RWPE2 (cell line): ENCODE measurements at regions not wholly inside any gene's neighbourhood (a gene's known extent, or its start where the extent isn't known, plus 50 kb on each side); places are given as distances from the start of the nearest gene placed in this dataset.

Experiments
- ATAC-seq: fragments of 200-7000 bp; cut with Tn5 transposase; 3 replicates; pipeline ENCODE4 v1.9.1; 2021; ENCODE audit warnings: low read depth
- DNase-seq: peaks from one replicate; pipeline ENCODE4 v3.0.0-alpha.2; 2020; ENCODE audit warnings: low spot score
- H3K27ac ChIP-seq: fragments of 450-650 bp; 2 replicates; pipeline ENCODE4 v1.5.1; 2017; ENCODE audit warnings: mild to moderate bottlenecking; ENCODE audit not compliant: poor library complexity, severe bottlenecking
- H3K27me3 ChIP-seq: fragments of 250-450 bp; sonication (Bioruptor Pico); 2 replicates; pipeline ENCODE4 v1.5.1; 2021; ENCODE audit warnings: mild to moderate bottlenecking, moderate library complexity; ENCODE audit not compliant: insufficient read depth, poor library complexity, severe bottlenecking
- H3K36me3 ChIP-seq: fragments of 250-450 bp; sonication (Bioruptor Pico); 2 replicates; pipeline ENCODE4 v1.5.1; 2020; ENCODE audit warnings: low read depth, mild to moderate bottlenecking, moderate library complexity
- H3K4me1 ChIP-seq: fragments of 250-450 bp; sonication (Bioruptor Pico); 2 replicates; pipeline ENCODE4 v1.5.1; 2021; ENCODE audit warnings: mild to moderate bottlenecking, moderate library complexity; ENCODE audit not compliant: insufficient read depth, poor library complexity, severe bottlenecking
- H3K4me3 ChIP-seq: fragments of 250-450 bp; sonication (Bioruptor Pico); 2 replicates; pipeline ENCODE4 v1.5.1; 2021; ENCODE audit warnings: mild to moderate bottlenecking, moderate library complexity; ENCODE audit not compliant: severe bottlenecking
- H3K9me3 ChIP-seq: fragments of 250-450 bp; sonication (Bioruptor Pico); 2 replicates; pipeline ENCODE4 v1.5.1; 2021; ENCODE audit warnings: mild to moderate bottlenecking, moderate library complexity; ENCODE audit not compliant: severe bottlenecking
- TF ChIP-seq, protein P1 (sequence below): fragments of 450-650 bp; IDR thresholded peaks from one replicate; pipeline ENCODE4 v1.5.1; 2017; ENCODE audit warnings: mild to moderate bottlenecking, moderate library complexity; ENCODE audit not compliant: poor library complexity, severe bottlenecking

DNA sequence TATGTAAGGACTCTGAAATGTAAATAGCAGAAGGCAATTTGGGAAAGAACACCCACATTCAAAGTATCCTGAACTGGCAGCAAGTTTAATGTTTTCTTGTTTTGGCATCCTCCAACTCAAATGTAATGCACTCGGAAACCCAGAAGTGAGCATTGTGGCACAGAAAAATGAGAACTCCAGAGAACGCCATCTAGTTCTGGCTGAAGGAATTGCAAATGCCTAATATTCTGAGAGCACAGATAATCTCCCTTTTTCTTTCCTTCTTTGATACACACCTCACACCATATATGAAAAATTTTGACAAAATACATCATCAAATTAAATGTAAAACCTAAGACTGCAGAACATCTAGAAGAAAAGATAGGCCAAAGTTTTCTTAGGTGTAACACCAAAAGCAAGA lies 52.1 kb downstream of the PWWP3B start:
- TF ChIP-seq, protein P1, sequence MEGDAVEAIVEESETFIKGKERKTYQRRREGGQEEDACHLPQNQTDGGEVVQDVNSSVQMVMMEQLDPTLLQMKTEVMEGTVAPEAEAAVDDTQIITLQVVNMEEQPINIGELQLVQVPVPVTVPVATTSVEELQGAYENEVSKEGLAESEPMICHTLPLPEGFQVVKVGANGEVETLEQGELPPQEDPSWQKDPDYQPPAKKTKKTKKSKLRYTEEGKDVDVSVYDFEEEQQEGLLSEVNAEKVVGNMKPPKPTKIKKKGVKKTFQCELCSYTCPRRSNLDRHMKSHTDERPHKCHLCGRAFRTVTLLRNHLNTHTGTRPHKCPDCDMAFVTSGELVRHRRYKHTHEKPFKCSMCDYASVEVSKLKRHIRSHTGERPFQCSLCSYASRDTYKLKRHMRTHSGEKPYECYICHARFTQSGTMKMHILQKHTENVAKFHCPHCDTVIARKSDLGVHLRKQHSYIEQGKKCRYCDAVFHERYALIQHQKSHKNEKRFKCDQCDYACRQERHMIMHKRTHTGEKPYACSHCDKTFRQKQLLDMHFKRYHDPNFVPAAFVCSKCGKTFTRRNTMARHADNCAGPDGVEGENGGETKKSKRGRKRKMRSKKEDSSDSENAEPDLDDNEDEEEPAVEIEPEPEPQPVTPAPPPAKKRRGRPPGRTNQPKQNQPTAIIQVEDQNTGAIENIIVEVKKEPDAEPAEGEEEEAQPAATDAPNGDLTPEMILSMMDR: peak; percentile 38
- Histone ChIP-seq H3K36me3 (no peaks in the 10 kb centered on the region), H3K4me3 (no peak overlapping the region), H3K9me3 (no peaks in the 10 kb centered on the region), H3K27me3 (no peaks in the 10 kb centered on the region), H3K4me1 (no peaks in the 10 kb centered on the region), H3K27ac (no peak overlapping the region)
- ATAC-seq (no peak), DNase-seq (no peak)

DNA sequence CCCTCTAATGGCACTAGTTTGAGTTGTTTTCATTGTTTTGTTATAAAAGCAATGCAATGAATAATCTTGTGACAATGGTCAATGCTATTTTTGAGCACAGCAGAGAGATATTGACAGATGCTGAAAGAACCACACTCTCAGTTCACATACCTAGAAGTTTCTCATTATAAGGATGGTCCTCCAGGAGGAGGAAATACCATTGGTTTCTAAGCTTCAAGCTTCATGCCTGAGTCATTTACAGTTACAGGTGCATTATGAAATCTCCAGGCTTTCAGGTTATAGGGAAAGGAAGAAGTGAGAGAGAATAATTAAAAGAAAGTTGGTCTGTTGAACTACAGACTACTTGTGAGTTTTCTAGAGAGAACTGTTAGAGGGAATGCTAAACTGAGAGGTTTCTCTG lies 75.3 kb downstream of the PWWP3B start:
- no peaks in the 10 kb centered on the region for H3K9me3 ChIP-seq
- DNase-seq (no peak), ATAC-seq (peak; percentile 46; the same call in 2 of the 3 replicates)
- H3K36me3 ChIP-seq: no peaks in the 10 kb centered on the region
- TF ChIP-seq, protein P1: no peak
- H3K27ac ChIP-seq: no peak overlapping the region
- H3K27me3 ChIP-seq: no peaks in the 10 kb centered on the region
- no peak overlapping the region for H3K4me3 ChIP-seq
- H3K4me1 ChIP-seq: peaks cover 5% of the 10 kb centered on the region

DNA sequence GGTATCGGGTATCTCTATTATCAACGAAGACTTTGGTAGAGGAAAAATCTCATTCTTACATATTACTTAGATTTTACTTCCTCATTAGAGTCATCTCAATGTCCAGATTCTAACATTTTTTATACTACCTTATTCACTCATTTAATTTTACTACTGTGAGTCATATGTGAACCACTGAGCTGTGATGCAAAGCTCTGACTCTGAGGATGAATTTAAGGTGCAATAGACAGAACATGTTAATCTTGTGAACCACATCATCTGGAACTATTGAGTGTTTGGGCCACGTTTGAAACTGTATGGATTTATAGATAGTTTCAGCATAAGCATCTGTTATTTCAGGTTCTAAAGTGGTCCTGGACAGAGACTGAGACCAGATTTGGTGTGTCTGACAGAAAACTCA lies 78.4 kb downstream of the PWWP3B start:
- H3K27me3 ChIP-seq: no peaks in the 10 kb centered on the region
- peaks cover 5% of the 10 kb centered on the region for H3K4me1 ChIP-seq
- H3K27ac ChIP-seq: no peak overlapping the region
- H3K9me3 ChIP-seq: no peaks in the 10 kb centered on the region
- TF ChIP-seq, protein P1: no peak
- DNase-seq: no peak
- ATAC-seq: peak; percentile 31; the same call in 2 of the 3 replicates
- no peaks in the 10 kb centered on the region for H3K36me3 ChIP-seq
- H3K4me3 ChIP-seq: no peak overlapping the region

DNA sequence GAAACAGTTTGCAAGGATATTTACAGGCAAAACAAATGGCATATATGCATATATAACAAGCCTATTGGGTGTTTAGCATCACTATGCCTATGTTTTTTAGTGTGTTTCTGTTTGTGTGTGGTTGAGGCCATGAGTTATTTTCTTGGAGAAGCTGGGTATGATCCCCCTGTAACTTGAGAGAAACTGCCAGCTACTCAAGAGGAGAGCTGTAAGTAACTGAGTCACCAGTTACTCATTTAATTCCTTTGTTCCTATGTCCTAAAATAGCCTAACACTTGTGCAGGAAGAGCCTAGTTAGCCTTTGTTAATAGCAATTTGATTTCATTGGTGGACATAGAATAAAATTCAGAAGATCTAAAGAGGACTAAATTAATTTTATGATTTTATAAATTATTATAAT lies 79.1 kb downstream of the PWWP3B start:
- ATAC-seq (peak; percentile 67), DNase-seq (no peak)
- no peak overlapping the region for H3K4me3 ChIP-seq

DNA sequence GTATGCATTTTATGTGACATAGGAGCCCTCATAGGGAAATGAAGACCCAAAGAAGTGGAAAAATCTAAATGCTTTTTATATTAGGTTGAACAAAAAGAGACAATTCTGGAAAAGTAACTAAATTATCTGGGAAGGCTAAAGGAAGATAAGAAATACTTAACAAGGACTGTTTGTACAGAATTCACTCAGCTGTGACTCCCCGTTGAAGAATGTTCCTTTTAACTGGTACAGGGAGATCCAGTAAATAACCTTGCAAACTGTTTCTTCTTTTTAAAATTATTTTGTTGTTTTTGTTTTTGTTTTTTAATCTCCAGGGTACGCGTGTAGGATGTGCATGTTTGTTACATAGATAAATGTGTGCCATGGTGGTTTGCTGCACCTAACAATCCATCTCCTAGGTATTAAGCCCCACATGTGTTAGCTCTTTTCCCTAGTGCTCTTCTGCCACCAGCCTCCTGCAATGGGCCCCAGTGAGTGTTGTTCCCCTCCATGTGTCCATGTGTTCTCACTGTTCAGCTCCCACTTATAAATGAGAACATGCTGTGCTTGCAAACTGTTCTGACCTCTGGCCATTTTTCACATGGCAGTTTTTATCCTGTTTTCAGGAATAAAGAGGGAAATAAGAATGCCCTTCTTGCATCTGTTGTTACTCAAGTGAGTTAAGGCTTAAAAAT lies 81.7 kb downstream of the PWWP3B start:
- Histone ChIP-seq H3K36me3 (no peaks in the 10 kb centered on the region), H3K4me3 (no peak overlapping the region), H3K9me3 (no peaks in the 10 kb centered on the region), H3K27me3 (no peaks in the 10 kb centered on the region), H3K27ac (no peak overlapping the region), H3K4me1 (peaks cover 5% of the 10 kb centered on the region)
- TF ChIP-seq, protein P1: no peak
- ATAC-seq (no peak), DNase-seq (no peak)

More for the DNA sequence above, 79.1 kb downstream of the PWWP3B start:
- TF ChIP-seq, protein P1: no peak
- H3K27ac ChIP-seq: no peak overlapping the region
- peaks cover 5% of the 10 kb centered on the region for H3K4me1 ChIP-seq
- no peaks in the 10 kb centered on the region for H3K27me3 ChIP-seq
- H3K9me3 ChIP-seq: no peaks in the 10 kb centered on the region
- no peaks in the 10 kb centered on the region for H3K36me3 ChIP-seq
